Lower leg skin (tissue), 3 donors: ENCODE measurements at regions not wholly inside any gene's neighbourhood (a gene's known extent, or its start where the extent isn't known, plus 50 kb on each side); places are given as distances from the start of the nearest gene placed in this dataset.

Source experiments
- CTCF ChIP-seq, 3 donors: fragments of 450-650 bp; IDR thresholded peaks; one replicate each; pipeline ENCODE4 v1.5.1; 2016; ENCODE audit warnings: antibody characterized with exemption in 3 of 3, mild to moderate bottlenecking in 3 of 3, moderate library complexity in 2 of 3
- POLR2A ChIP-seq, 2 donors: fragments of 450-650 bp; IDR thresholded peaks; one replicate each; pipeline ENCODE4 v1.6.1; 2016 to 2017; ENCODE audit warnings: antibody characterized with exemption in 2 of 2, mild to moderate bottlenecking in 1 of 2, moderate library complexity in 1 of 2

GRCh38 chr22:45065726-45066125 lies 55.9 kb upstream of the PHF21B start:
- TF ChIP-seq CTCF (IDR thresholded peaks at IDR 0.05) (no peak), POLR2A (IDR thresholded peaks at IDR 0.05) (no peak)
